Prostate gland (tissue), 2 donors: ENCODE measurements at regions not wholly inside any gene's neighbourhood (a gene's known extent, or its start where the extent isn't known, plus 50 kb on each side); places are given as distances from the start of the nearest gene placed in this dataset.

Experiments
- POLR2A ChIP-seq: fragments of 450-650 bp; IDR thresholded peaks from one replicate; pipeline ENCODE4 v1.6.1; 2016; ENCODE audit warnings: antibody characterized with exemption, mild to moderate bottlenecking
- POLR2AphosphoS5 ChIP-seq: sonication (generic); formaldehyde crosslinking; IDR thresholded peaks from one replicate; pipeline ENCODE4 v1.6.1; 2017; ENCODE audit warnings: antibody characterized with exemption
- TF ChIP-seq, protein P1 (sequence below), 4 experiments: fragments of 200-600 bp in 2 of 4; fragments of 450-650 bp in 2 of 4; sonication (generic) in 2 of 4; IDR thresholded peaks; 1 replicate in 3 of 4; 2 replicates in 1 of 4; pipeline ENCODE4 v1.5.1; 2016 to 2019; ENCODE audit warnings: antibody characterized with exemption in 4 of 4, mild to moderate bottlenecking in 2 of 4, moderate library complexity in 2 of 4

DNA sequence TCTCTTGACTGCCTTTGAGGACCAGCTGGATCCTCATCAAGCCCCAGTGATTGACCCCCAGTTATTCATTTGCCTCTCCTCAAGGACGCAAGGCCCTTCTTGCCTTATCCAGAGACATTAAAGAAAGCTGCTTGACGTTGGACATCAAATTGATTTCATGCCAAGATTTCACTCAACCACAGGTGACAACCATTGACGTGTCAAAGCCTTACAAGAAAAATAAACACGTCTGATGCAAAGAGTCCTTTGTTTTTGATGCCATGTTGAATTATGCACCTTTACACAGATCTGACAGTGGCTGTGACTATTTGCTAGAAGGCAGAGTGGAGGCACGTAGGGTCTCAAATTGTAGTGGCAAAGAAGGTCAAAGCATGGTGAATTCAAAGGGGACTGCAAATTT is 666.2 kb upstream of the CAMK1G start:
- TF ChIP-seq POLR2AphosphoS5 (no peak), POLR2A (no peak)
- TF ChIP-seq, protein P1, sequence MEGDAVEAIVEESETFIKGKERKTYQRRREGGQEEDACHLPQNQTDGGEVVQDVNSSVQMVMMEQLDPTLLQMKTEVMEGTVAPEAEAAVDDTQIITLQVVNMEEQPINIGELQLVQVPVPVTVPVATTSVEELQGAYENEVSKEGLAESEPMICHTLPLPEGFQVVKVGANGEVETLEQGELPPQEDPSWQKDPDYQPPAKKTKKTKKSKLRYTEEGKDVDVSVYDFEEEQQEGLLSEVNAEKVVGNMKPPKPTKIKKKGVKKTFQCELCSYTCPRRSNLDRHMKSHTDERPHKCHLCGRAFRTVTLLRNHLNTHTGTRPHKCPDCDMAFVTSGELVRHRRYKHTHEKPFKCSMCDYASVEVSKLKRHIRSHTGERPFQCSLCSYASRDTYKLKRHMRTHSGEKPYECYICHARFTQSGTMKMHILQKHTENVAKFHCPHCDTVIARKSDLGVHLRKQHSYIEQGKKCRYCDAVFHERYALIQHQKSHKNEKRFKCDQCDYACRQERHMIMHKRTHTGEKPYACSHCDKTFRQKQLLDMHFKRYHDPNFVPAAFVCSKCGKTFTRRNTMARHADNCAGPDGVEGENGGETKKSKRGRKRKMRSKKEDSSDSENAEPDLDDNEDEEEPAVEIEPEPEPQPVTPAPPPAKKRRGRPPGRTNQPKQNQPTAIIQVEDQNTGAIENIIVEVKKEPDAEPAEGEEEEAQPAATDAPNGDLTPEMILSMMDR (IDR thresholded peaks at IDR 0.05), result no peak
